Coronary artery (tissue), 2 donors: ENCODE measurements at regions not wholly inside any gene's neighbourhood (a gene's known extent, or its start where the extent isn't known, plus 50 kb on each side); places are given as distances from the start of the nearest gene placed in this dataset.

Source experiments
- DNase-seq: peaks from one replicate; pipeline ENCODE4 v3.0.0-alpha.2; 2017; ENCODE audit warnings: low spot score
- H3K27ac ChIP-seq, 2 donors: fragments of 200-600 bp; sonication (generic); one replicate each; pipeline ENCODE4 v1.5.1; 2016 to 2019
- H3K4me3 ChIP-seq: fragments of 200-600 bp; sonication (generic); 2 replicates; pipeline ENCODE4 v1.5.1; 2016; ENCODE audit warnings: mild to moderate bottlenecking, moderate library complexity
- CTCF ChIP-seq: fragments of 200-600 bp; sonication (generic); IDR thresholded peaks from one replicate; pipeline ENCODE4 v1.5.1; 2019; ENCODE audit warnings: antibody characterized with exemption

GRCh38 chr9:135029871-135030565 is 57.5 kb upstream of the OLFM1 start:
- Histone ChIP-seq H3K27ac (no peak overlapping the region), H3K4me3 (no peak overlapping the region)
- no peak for TF ChIP-seq CTCF
- DNase-seq = no peak

GRCh38 chr9:135030566-135031226 is 56.8 kb upstream of the OLFM1 start:
- no peak for DNase-seq
- Histone ChIP-seq H3K27ac (no peak overlapping the region), H3K4me3 (no peak overlapping the region)
- no peak for TF ChIP-seq CTCF

- no peak for DNase-seq
- Histone ChIP-seq H3K4me3 (no peak overlapping the region), H3K27ac (no peak overlapping the region)
- no peak for TF ChIP-seq CTCF
These were observed 55.2 kb upstream of the OLFM1 start for GRCh38 chr9:135032041-135032835.

GRCh38 chr9:135032868-135033460 is 54.5 kb upstream of the OLFM1 start:
- DNase-seq = peak; percentile 54
- no peak overlapping the region for H3K27ac ChIP-seq
- no peak for TF ChIP-seq CTCF
- no peak overlapping the region for H3K4me3 ChIP-seq

GRCh38 chr9:135033487-135033886 is 54.0 kb upstream of the OLFM1 start:
- no peak for TF ChIP-seq CTCF
- Histone ChIP-seq H3K4me3 (no peak overlapping the region), H3K27ac (no peak overlapping the region)
- peak; percentile 31 for DNase-seq

GRCh38 chr9:135034106-135034505 is 53.4 kb upstream of the OLFM1 start:
- DNase-seq = peak; percentile 22
- no peak for TF ChIP-seq CTCF
- Histone ChIP-seq H3K4me3 (no peak overlapping the region), H3K27ac (no peak overlapping the region)
